Activated CD4-positive, alpha-beta T cell treated with anti-CD3 and anti-CD28 coated beads, Interleukin-2, amount 50 U/mL, for 16 hours (primary cell): ENCODE measurements at regions not wholly inside any gene's neighbourhood (a gene's known extent, or its start where the extent isn't known, plus 50 kb on each side); places are given as distances from the start of the nearest gene placed in this dataset.

Experiments used
- DNase-seq: peaks from one replicate; pipeline ENCODE4 v3.0.0-alpha.2; 2020

DNA sequence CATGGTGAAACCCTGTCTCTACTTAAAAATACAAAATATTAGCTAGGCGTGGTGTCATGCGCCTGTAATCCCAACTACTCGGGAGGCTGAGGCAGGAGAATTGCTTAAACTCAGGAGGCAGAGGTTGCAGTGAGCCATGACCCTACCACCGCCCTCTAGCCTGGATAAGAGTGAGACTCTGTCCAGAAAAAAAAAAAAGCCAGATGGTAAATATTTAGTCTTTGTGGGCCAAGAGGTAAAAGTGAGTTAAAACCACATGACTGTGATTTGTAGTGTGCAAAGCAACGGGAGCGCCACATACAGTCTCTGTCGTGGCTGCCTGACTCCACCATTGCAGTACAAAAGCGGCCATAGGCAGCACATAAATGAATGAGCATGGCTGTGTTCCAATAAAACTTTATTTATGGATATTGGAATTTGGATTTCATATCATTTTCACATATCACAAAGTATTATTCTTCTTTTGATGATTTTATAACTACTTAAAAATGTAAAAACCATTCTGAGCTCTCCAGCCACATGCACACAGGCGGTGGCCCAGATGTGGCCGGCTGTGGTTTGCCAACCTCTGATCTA, 51.8 kb upstream of the CASZ1 start:
- DNase-seq, result no peak

DNA sequence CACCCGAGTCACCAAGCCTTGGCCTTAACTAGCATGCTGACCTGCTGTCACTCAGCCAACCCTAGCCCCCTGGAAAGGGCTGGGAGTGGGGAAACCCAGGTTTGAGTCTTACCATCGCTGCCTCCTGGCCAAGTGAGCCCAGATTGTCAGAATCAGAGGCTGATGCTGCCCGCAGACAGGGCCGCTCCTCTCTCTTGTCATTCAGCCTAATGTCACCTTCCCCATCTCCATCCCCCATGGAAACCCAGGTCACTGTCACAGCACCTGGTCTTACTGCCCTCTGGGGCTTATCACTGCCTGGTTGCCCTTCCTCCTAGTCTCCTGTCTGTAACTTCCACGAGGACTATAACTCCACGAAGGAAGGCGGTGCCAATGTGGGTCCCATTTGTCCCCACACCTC, 53.6 kb upstream of the CASZ1 start:
- DNase-seq, result no peak

DNA sequence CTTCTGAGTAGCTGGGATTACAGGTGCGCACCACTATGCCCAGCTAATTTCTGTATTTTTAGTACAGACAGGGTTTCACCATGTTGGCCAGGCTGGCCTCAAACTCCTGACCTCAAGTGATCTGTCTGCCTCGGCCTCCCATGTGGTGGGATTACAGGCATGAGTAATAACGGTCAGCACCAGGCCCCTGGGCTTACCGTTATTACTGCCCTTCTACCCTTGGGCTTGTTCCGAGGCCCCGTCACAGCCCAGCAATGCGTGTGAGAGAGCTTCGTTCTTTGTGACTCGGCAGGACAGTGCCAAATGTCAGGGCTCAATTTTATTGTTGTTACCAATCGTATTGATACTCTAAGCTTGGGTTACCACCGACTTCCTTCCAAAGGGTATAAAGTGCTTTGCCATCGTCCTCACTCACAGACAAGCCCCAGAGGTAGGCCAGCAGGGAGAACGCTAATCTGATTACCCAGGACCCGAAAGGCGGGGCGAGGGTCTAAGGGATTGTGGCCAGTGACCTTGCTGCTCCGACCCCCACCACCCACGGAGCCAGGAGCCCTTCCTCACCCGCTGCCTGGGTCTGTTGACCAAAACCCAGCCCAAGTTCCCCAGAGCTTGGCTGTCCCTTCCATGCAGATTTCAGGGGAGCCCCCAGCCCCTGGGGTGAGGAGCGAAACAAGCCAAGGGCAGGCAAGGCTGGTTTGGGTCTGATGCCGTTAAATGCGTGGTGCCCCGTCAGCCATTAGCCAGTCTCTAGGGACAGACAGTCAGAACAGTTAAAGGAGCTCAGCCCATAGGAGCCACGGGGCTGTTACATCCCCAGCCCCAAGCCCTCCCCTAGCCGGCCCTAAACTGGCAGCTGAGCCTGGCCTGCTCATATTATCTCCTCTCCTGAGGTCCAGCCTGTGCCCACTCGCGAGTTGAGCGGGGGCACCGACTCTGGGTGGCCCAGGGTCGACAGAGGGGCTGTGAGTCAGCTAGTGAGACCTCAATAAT, 54.9 kb upstream of the CASZ1 start:
- no peak for DNase-seq

DNA sequence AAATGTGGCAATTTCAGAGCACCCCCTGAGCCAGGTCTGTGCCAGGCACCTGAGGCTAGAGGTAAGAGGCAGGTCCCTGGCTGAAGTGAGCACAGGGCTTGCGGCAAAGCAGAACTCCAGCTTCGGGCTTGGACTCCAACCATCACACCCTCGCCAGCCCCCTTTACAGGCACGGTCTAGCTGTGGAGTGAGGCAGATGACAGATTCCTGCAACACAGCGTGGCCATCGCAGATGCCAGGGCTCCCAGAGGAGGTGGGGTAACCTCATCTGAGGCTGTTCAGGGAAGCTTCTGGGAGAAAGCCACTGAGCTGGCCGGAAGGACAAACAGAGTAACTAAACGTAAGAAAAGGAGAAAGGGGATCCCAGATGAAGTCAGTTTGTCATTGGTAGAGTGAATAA, 55.6 kb upstream of the CASZ1 start:
- DNase-seq, result no peak

DNA sequence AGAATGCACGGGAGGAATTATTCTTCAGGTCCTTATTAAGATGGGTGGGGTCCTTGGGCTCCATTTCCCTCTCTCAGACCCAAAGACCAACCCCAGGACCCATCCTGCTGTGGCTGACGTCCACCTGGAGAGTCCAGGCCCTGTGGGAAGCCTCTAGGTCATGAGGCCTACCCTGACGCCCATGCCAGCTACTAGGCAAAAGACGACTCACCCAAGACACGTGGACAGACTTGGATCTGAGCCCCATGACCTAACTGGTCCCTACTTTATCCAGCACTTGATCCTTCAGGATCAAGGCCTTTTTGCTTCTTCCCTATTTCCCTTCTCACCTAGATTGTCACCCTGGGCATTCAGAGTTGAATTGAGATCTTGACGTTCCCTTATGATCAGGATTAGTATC, 56.0 kb upstream of the CASZ1 start:
- DNase-seq, result no peak

DNA sequence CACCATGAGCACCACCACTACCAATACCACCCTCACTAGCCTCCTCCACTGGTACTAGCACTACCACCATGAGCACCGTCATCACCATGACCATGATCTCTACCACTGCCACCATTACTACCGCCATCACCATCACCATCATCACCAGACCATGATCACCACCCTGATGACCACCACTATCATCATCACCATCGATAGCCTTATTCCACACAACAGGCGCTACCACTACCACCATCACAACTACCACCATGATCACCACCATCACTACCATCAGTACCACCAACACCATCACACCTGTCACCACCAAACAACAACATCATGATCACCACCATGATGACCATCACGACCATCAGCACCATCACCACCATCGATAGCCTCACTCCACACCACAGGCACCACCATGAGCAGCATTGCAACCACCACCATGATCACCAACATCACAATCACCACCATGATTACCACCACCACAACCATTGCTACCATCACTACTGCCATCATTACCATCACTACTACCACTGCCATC, 56.6 kb upstream of the CASZ1 start:
- no peak for DNase-seq

DNA sequence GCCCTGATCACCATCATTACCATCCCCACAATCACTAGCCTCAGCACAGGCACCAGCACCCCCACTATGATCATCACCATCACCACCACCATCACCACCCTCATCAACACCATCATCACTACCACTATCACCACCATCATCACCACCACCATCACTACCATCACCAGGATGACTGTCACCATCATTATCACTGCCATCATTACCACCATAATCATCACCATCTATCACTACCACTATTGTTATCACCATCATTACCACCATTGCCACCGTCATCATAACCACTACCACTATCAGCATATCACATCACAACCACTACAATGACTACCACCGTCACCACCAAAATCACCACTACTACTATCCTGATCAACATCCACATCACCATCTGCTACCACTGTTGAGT, 57.3 kb upstream of the CASZ1 start:
- DNase-seq, result no peak

DNA sequence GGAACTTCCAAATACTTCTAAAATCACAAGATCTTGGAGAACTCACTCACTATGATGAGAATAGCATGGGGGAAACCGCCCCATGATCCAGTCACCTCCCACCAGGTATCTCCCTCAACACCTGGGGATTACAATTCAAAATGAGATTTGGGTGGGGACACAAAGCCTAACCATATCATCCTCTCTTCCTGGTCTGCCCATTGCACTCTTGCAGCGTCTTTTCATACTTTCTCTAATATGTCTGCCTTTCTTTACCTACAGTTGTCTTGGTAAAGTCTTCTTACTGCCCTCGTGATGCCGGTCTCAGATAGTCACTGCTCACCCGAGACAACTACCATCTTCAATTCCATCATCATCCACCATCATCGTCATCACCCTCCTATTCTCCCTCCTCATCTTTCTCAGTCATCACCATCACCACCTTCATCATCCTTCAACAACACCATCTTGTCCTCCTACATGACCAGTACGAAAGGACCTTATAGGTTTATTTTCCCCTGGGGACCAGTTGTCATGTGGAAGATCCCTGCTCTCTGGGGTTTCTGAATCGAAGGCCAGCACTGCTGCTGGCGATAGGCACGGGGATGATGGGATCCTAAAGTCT, 58.5 kb upstream of the CASZ1 start:
- DNase-seq, result no peak

DNA sequence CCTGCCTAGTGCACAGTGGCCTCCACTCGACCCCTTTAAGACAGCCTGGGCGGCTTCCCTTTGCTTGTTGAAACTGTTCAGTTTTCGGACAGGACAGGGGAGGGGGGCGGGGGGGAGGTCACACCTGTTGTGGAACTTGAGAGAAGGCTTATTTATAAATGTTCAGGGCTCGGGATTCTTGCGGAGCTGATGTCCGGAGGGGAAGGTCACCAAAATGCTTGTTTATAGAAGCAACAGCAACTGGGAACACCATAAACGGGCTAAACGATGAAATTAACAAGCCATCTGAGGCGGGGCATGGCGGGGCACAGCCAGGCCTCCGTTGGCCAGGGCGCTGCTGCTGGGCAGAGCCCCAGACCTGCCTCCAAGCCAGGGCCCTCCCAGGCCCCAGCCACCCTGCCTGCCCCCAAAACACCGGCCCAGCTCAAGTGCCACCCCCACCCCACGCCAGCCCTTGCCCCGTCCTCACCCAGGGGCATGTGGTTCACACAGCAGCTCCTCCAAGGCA, 59.8 kb upstream of the CASZ1 start:
- no peak for DNase-seq

DNA sequence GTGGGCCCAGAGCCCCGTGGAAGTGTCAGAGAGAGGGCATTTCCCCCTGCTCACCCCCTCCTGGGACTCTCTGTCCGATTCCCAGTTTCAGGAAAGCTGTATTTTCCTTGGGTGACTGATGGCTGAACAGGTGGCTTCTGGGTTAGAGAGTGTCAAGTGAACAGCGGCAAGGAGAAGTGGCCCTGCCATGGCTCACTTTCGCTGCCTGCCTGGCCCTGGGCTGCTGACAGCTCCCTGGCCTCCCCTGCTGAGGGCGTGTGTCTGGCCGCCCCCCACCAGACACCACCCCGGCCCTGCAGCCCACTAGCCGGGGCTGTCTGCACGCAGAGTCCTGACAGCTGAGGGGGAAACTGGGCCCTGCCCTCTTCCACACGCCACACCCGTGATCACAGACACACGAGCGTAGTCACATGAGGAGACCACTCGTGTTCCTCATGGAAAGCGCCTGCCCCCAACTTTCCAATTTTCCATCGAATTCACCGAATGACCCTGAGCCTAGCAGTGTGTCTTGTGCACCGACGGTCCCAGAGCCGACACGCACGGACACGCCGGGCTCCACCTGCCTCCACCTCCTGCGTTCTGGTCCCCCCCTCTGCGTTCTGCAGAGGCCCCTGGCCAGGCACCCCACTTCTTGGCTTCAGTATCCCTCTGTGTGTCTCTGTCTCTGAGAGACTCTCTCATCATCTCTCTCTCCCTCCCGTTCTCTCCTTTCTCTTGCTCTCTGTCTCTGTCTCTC, 60.6 kb upstream of the CASZ1 start:
- DNase-seq, result no peak

DNA sequence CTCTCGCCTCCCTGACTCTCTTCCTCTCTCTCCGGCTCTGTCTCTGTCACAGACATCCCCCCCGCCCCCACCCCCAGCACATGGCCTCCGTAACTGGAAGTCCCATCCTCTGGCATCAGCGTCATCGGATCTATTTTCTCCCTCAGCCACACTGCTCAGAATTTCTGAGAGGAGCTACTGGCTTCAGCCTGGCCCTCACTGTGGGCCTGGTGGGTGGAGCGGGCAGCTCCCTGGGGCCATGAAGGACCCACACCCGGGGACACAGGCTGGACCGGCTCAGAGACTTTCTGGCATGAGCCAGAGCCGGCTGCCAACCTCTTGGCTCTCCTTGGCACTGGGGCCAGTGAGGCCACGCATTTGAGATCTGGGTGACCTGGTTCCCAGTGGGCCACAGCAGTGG, 61.2 kb upstream of the CASZ1 start:
- DNase-seq, result no peak

DNA sequence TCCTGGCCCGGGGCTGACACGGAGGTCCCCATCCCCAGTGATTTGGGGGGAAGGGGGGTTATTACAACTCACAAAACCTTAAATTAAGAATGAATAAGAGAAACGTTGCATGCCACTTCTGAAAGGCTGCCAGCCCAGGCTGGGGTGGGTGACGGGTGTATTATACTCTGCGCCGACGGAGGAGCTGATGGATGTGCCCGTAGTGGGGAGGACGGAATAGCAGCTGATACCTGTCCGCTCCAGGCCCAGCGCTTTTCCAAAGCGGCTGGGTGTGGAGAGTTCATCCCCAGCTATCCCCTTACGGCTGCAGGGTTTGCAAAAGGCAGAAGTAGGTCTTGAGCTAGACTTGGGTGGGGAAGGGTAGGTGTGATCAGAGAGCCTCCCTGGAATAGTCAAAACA, 63.8 kb upstream of the CASZ1 start:
- DNase-seq, result no peak

DNA sequence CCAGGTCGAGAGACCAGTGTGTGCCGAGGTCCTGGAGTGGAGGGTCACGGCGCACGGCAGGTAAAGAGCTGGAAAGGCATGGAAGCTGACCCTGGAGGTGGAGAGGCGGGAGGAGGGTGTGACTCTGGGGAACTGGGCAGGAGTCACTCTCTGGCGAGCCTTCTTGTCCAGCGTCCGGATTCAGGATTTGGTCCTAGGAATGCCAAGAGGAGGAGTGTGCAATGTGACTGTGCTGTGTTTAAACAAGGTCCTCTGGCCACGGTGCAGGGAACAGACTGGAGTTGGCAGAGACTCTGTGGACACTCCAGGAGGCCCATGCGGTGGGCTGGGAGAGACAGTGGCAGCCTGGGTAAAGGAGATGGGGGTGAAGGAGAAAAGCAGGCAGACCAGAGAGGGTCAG, 64.2 kb upstream of the CASZ1 start:
- no peak for DNase-seq

DNA sequence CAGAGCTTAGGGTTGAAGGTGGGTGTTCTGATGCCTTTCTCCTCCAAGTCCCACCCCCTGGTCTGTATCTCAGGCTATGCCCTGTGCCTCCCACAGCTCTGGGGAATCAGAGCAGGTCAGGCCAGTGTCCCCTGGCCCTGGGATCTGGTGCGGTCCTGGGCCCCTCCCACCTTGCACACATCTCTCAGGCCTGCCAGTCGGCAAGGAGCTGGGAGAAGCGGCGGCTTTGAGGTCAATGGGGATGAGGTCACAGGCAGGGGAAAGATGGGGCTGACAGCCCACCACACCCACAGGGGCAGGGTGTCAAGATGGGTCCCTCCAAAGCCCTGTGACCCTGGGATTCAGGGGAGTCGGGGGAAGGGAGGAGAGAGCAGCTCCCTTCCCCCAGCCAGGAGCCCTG, 65.4 kb upstream of the CASZ1 start:
- no peak for DNase-seq

DNA sequence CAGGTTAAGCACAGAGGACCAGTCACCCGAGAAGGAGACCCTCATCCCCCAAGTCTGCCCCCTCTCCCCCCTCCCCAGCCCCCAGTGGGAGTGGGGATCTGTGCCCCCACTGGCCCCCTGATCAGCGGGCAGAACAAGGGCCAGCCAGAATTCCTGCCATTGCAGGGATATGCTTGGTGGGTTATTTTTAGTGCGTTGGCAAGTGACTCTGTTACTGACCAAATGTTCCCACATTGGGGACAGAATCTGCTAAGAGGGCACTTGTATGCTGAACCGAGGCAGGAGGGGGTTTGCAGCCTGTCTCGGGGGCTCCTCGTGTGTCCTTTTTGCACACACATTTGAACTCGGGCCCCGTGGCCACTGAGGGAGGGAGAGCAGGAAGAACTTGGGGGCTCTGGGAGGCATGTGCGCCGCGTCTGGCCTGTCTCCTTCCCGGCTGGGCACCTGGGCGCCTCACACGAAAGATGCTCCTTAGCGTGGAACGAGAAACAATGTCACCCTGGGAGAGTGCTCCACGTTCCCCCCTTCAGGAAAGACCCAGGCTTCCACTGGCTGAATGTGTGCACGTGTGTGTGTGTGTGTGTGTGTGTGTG, 66.4 kb upstream of the CASZ1 start:
- no peak for DNase-seq

DNA sequence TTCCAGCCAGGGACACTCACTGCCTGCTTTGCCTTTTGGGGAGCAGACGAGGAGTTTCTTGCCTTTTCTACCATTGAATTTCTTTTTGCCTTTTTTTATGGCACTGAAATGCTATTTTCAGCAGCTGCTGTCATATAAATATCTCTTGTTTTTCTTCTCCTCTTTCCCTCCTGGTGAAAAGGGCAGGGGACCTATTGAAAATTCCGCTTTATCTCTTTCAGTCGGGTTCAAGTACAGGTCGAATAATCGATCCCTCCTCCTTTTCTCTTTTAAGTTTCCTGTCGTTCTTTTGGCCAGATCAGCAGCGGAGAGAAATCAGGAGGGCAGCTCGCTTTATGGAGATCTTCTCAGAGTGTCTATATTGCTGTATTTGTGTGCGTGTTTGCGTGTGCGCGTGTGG, 67.4 kb upstream of the CASZ1 start:
- no peak for DNase-seq

DNA sequence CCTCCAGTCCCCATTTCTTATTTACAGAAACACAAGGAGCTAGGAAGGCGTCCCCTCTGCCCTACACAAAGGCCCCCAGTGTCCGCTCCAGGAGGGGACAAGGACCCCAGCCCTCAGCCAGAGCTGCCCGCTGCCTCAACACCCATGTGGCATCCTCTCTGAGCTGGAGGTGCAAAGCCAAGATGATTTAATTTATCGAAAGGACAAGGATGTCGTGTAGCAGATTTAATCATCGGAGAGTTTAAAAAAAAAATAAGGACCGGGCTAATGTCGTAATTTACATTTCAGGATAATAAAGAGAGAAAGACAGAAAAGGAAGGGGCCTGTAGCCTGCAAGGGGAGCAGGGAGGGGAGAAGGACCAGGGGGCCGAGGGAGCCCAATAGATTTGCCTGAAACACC, 68.3 kb upstream of the CASZ1 start:
- no peak for DNase-seq

DNA sequence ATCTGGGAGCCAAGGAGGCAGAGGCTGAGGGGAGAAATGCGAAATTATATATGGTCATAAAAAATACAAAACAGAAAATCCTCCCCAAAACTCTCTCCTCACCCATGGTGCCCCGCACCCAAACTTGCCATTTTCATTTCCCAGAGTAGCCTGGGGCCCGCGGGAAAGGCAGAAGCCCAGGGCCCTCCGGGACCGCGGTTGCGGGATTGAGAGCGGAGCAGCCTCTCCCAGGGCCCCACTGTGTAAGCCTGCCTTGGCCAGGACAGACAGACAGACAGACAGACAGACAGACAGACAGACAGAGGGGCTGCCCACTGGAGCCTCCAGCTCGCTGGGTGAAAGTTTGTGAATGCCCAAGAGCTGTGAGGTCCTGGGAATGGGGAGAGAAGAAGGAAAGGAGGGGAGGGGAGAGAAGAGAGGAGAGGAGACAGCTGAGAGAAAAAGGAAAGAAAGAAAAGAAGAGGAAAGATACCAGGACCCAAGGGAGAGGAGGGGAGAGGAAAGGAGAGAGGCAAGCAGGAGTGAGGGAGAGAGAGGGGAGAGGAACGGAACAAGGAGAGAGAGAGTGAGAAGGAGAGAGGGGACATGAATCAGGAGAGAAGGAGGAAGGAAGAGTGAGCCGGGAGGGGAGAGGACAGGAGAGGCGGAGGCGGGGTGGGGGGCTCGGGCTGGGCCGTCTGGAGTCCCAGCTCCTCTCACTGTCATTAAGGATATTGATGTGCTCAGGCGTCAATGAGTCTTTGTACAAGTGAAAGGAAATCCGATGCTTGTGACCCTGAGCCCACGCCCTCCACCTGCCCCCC, 69.3 kb upstream of the CASZ1 start:
- DNase-seq, result no peak

DNA sequence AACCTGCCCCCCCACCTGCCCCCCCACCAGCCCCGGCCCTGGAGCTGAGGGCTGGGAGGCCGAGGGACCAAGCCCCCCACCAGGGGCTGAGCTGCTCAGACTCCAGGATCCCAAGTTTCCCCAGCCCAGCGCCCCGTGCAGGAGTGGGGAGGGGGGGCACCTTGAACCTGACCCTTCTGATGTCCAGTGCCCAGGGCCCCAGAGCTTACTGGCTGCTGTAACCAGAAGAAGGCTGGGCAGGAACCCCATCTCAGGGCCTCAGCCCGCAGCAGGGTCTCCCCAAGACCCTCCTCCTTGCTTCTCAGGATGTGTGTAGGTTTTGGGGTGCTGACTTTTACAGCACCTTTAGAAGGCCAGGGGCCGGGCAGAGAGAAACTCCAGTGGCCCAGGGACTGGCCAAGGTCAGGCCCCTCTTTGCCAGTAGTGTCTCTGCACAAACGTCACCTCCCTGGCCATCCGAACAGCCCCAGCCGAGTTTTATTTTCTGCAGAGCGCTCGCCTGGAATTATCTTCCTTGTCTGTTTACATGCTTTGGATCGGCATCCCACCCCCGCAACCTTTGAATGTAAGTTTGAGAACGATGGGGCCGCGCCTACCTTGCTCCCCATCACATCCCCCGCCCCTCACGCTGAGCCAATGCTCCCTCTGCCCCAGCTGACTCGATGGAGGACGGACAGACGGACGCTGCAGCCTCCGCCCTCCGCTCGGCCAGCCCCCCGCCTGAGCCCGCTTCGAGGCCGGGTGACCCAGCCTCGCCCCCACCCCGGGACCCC, 70.1 kb upstream of the CASZ1 start:
- no peak for DNase-seq

DNA sequence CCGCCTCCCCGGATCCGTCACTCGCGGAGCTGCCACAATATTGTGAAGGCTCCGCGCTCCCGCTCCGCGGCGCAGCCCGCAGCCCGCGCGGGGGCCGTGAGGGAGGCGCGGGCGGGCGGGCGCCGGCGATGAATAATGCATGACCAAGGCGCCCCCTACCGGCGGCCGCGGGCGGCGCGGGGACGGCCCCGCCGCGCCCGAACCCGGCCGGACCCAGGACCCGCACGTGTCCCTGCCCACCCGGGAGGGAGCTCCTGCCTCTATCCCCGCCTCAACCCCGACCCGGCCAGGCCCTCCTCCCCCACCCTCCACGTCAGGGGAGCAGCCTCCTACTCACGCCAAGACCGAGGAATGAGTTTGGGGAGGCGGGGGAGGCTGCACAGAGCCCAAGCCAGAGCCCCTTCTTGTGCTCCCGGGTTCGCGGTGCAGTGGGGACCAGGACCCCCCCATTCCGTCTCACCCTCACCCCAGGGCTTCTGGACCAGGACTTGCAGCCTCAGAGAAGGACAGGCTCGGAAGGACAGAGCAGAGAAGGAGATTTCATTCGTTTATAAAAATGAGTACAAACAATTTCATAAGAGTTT, 70.8 kb upstream of the CASZ1 start:
- DNase-seq, result peak; percentile 44
